H1 (cell line): ENCODE measurements at regions not wholly inside any gene's neighbourhood (a gene's known extent, or its start where the extent isn't known, plus 50 kb on each side); places are given as distances from the start of the nearest gene placed in this dataset.

Experiments used
- KDM4A ChIP-seq: IDR thresholded peaks from one replicate; pipeline ENCODE4 v1.7.1; 2012; ENCODE audit warnings: low read depth, mild to moderate bottlenecking, moderate library complexity, low read length, inconsistent platforms; ENCODE audit not compliant: severe bottlenecking
- TEAD4 ChIP-seq: IDR thresholded peaks from 2 replicates; pipeline ENCODE4 v1.6.1; 2012; ENCODE audit warnings: low read depth, low read length, inconsistent platforms, mixed read lengths
- TF ChIP-seq, protein P1 (sequence below): IDR thresholded peaks from 2 replicates; pipeline ENCODE4 v1.6.1; 2011; ENCODE audit warnings: low read length, improper control_type of control experiment

DNA sequence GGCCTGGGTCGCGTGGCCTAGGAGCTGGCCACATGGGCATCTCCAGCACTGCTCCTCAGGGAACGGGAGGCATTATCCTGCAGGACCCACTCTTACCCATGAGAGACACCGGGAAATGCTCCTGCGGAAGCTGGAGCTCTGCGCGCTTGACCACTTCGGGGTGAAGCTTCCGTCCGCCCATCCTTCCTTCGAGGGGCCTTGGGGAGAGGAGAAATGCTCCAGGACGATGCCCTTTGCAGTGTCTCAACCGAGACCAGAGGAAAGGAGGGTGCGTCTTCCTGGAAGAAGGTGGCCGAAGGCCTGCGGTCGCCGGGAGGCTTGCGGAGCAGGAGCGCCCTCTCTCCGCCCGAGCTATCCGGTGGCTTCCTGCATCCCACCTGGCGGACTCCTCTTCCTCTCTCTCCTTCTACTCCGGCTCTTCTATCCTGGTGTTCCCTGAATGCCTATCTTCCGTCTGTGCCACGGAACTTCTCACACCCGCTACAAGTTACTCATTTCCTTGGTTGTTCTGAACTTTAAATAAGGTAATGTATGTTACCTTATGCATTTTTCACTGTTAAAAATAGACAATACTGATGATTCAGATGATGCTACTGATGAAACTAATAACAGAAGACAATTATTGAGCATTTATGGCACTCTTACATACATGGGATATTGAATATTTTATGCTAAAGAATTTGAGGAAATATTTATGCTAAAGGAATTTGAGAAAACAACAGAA is 91.4 kb downstream of the PRKAB2 start (continued):
- TF ChIP-seq, protein P1, sequence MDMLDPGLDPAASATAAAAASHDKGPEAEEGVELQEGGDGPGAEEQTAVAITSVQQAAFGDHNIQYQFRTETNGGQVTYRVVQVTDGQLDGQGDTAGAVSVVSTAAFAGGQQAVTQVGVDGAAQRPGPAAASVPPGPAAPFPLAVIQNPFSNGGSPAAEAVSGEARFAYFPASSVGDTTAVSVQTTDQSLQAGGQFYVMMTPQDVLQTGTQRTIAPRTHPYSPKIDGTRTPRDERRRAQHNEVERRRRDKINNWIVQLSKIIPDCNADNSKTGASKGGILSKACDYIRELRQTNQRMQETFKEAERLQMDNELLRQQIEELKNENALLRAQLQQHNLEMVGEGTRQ, result no peak
- no peak for TF ChIP-seq TEAD4
- TF ChIP-seq KDM4A, result peak; percentile 34
- TF ChIP-seq, all 59 proteins: peak for 8
